Calu3 (cell line): ENCODE measurements at regions not wholly inside any gene's neighbourhood (a gene's known extent, or its start where the extent isn't known, plus 50 kb on each side); places are given as distances from the start of the nearest gene placed in this dataset.

Experiments used
- BruUV-seq: library from RNA; stranded (reverse); fragments of 400-500 nt; replicated peaks from 2 replicates; lab custom pipeline; 2021; lab: Mats Ljungman, UMichigan
- CTCF ChIA-PET: fragments of 300-600 bp; sonication (Branson Sonifier 250); formaldehyde crosslinking; loops from one replicate; lab custom pipeline; 2022; ENCODE audit warnings: antibody characterized with exemption; lab: Charles Lee
- DNase-seq: peaks from one replicate; pipeline ENCODE4 v3.0.0; 2022
- H3K27ac Mint-ChIP-seq: one replicate; pipeline ENCODE4 v1.8.0; 2022; ENCODE audit warnings: mixed read lengths; ENCODE audit not compliant: unreplicated experiment
- H3K27me3 Mint-ChIP-seq: one replicate; pipeline ENCODE4 v1.8.0; 2022; ENCODE audit warnings: mixed read lengths; ENCODE audit not compliant: unreplicated experiment
- H3K36me3 Mint-ChIP-seq: one replicate; pipeline ENCODE4 v1.8.0; 2022; ENCODE audit warnings: mild to moderate bottlenecking, moderate library complexity, mixed read lengths; ENCODE audit not compliant: insufficient read depth, unreplicated experiment
- H3K4me1 Mint-ChIP-seq: one replicate; pipeline ENCODE4 v1.8.0; 2022; ENCODE audit warnings: mild to moderate bottlenecking, low read depth, mixed read lengths; ENCODE audit not compliant: unreplicated experiment
- H3K4me3 Mint-ChIP-seq: one replicate; pipeline ENCODE4 v1.8.0; 2022; ENCODE audit warnings: mild to moderate bottlenecking, low read depth, moderate library complexity, mixed read lengths; ENCODE audit not compliant: unreplicated experiment
- H3K9me3 Mint-ChIP-seq: one replicate; pipeline ENCODE4 v1.8.0; 2022; ENCODE audit warnings: low read depth, mixed read lengths; ENCODE audit not compliant: unreplicated experiment
- intact Hi-C: fragments of 100-400 bp; cut with micrococcal nuclease; formaldehyde crosslinking; loops from one replicate; pipeline ENCODE4 v1.10.0; 2022; ENCODE audit not compliant: unreplicated experiment
- TF ChIP-seq, protein P1 (sequence below): fragments of 200-600 bp; IDR thresholded peaks from one replicate; pipeline ENCODE4 v1.8.0; 2022; ENCODE audit warnings: antibody characterized with exemption; ENCODE audit not compliant: unreplicated experiment

DNA sequence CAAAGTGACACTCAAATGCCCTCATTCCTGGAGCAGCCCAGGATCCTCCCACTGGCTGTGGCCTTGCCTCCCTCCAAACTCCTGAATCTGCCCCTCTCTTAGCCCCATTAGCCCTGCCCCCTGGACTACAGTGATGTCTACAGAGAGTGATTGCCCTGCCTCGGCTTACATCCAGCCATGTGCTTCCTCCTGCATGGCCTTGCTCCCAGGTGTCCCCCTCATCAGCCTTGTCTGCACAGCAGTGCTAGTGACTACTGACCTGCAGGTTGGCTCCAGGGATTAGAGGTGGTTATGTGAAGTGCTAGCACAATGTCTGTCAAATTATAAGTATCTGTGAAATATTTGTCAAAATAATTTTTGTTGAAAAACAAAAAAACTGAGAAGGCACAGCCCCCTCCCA lies 259.1 kb upstream of the MYT1L start:
- peaks cover 9% of the 10 kb centered on the region for H3K9me3 Mint-ChIP-seq
- intact Hi-C loops = no loop called here
- H3K36me3 Mint-ChIP-seq = no peaks in the 10 kb centered on the region
- no peak overlapping the region for H3K27ac Mint-ChIP-seq
- CTCF ChIA-PET = no interaction called here
- no TSS peak for BruUV-seq
- H3K27me3 Mint-ChIP-seq = no peaks in the 10 kb centered on the region
- H3K4me1 Mint-ChIP-seq = no peaks in the 10 kb centered on the region
- DNase-seq = no peak
- TF ChIP-seq, protein P1, sequence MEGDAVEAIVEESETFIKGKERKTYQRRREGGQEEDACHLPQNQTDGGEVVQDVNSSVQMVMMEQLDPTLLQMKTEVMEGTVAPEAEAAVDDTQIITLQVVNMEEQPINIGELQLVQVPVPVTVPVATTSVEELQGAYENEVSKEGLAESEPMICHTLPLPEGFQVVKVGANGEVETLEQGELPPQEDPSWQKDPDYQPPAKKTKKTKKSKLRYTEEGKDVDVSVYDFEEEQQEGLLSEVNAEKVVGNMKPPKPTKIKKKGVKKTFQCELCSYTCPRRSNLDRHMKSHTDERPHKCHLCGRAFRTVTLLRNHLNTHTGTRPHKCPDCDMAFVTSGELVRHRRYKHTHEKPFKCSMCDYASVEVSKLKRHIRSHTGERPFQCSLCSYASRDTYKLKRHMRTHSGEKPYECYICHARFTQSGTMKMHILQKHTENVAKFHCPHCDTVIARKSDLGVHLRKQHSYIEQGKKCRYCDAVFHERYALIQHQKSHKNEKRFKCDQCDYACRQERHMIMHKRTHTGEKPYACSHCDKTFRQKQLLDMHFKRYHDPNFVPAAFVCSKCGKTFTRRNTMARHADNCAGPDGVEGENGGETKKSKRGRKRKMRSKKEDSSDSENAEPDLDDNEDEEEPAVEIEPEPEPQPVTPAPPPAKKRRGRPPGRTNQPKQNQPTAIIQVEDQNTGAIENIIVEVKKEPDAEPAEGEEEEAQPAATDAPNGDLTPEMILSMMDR = no peak
- no peak overlapping the region for H3K4me3 Mint-ChIP-seq

DNA sequence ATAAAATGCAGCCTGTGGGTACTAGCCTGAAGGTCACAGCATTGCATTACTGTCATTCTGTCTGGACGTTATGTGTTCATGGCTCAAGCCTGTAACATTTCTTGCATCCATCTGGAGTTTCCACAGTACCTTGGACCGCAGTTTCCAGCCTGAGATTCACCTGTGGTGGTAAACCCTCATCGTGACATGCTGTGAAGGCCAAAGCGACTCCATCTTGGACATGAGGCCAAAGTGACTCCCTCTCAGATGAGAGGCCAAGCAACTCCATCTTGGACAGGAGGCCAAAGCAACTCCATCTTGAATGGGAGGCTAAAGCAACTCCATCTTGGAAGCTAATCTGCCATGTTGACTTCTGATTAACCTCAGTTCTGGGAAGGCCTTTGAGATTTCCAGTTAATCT lies 257.7 kb upstream of the MYT1L start:
- no peak for DNase-seq
- no peaks in the 10 kb centered on the region for H3K4me1 Mint-ChIP-seq
- TF ChIP-seq, protein P1 = no peak
- no peaks in the 10 kb centered on the region for H3K27me3 Mint-ChIP-seq
- peaks cover 9% of the 10 kb centered on the region for H3K9me3 Mint-ChIP-seq
- H3K4me3 Mint-ChIP-seq = no peak overlapping the region
- no TSS peak for BruUV-seq
- no peaks in the 10 kb centered on the region for H3K36me3 Mint-ChIP-seq
- intact Hi-C loops = no loop called here
- no peak overlapping the region for H3K27ac Mint-ChIP-seq
- CTCF ChIA-PET = no interaction called here

DNA sequence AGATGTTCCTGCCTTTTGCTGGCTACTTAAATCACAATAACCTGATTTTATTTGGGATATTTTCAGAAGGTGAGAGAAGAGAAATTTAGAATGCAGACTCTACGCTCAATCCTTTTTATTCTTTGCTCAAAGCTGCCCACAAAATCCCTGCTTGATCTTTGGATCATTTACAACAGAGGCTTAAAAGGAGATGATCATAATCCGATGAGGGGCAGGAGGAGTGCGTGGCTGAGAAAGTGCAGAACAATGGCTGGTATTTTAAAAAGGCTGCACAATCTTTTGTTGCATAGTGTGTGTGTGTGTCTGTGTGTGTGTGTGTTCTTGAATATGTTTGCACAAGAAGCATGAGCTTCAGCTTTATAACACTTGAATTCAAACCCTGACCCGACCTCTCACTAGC lies 256.3 kb upstream of the MYT1L start:
- intact Hi-C loops = no loop called here
- TF ChIP-seq, protein P1 = no peak
- Mint-ChIP-seq H3K4me3 (no peak overlapping the region), H3K27me3 (no peaks in the 10 kb centered on the region), H3K4me1 (no peaks in the 10 kb centered on the region), H3K27ac (no peak overlapping the region), H3K36me3 (no peaks in the 10 kb centered on the region), H3K9me3 (peaks cover 2% of the 10 kb centered on the region)
- DNase-seq = no peak
- BruUV-seq = no TSS peak
- CTCF ChIA-PET = no interaction called here

- TF ChIP-seq, protein P1 = no peak
- intact Hi-C loops = no loop called here
- no TSS peak for BruUV-seq
- no peak overlapping the region for H3K4me3 Mint-ChIP-seq
- DNase-seq = no peak
- H3K27me3 Mint-ChIP-seq = no peaks in the 10 kb centered on the region
- CTCF ChIA-PET = no interaction called here
- H3K27ac Mint-ChIP-seq = no peak overlapping the region
- H3K4me1 Mint-ChIP-seq = no peaks in the 10 kb centered on the region
- H3K36me3 Mint-ChIP-seq = no peaks in the 10 kb centered on the region
- peaks cover 2% of the 10 kb centered on the region for H3K9me3 Mint-ChIP-seq
These were observed 255.9 kb upstream of the MYT1L start for GRCh38 chr2:2586931-2587330.
